ENCODE measurements at regions not wholly inside any gene's neighbourhood (a gene's known extent, or its start where the extent isn't known, plus 50 kb on each side); places are given as distances from the start of the nearest gene placed in this dataset.

DNA sequence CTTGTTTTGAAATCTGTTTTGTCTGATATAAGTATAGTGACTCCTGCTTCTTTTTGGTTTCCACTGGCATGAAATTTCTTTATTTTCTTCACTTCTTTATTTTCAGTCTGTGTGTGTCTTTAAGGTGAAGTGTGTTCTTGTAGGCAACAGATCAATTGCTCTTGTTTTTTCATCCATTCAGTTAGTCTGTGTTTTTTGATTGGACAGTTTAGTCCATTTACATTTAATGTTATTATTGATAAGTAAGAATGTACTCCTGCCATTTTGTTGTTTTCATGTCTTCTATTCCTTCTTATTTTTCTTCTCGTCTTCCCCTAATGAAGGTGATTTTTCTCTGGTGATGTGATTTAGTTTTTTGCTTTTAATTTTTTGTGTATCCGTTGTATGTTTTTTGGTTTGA, 487.7 kb upstream of the PBX1 start:
- TF ChIP-seq, protein P1, sequence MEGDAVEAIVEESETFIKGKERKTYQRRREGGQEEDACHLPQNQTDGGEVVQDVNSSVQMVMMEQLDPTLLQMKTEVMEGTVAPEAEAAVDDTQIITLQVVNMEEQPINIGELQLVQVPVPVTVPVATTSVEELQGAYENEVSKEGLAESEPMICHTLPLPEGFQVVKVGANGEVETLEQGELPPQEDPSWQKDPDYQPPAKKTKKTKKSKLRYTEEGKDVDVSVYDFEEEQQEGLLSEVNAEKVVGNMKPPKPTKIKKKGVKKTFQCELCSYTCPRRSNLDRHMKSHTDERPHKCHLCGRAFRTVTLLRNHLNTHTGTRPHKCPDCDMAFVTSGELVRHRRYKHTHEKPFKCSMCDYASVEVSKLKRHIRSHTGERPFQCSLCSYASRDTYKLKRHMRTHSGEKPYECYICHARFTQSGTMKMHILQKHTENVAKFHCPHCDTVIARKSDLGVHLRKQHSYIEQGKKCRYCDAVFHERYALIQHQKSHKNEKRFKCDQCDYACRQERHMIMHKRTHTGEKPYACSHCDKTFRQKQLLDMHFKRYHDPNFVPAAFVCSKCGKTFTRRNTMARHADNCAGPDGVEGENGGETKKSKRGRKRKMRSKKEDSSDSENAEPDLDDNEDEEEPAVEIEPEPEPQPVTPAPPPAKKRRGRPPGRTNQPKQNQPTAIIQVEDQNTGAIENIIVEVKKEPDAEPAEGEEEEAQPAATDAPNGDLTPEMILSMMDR (IDR thresholded peaks at IDR 0.05 in 4 of 5, conservative IDR thresholded peaks at IDR 0.05 in 1 of 5) = no peak
- no peak for TF ChIP-seq POLR2A (IDR thresholded peaks at IDR 0.05)

Data from gastrocnemius medialis (tissue), 4 donors.